Heart right ventricle (tissue), 16 donors: ENCODE measurements at regions not wholly inside any gene's neighbourhood (a gene's known extent, or its start where the extent isn't known, plus 50 kb on each side); places are given as distances from the start of the nearest gene placed in this dataset.

Experiments
- ATAC-seq, 8 donors: fragments of 200-7000 bp; cut with Tn5 transposase; one replicate each; pipeline ENCODE4 v1.9.1; 2020; ENCODE audit warnings: mild to moderate bottlenecking in 8 of 8, moderate library complexity in 8 of 8, moderate number of reproducible peaks in 1 of 8
- DNase-seq, 2 donors: peaks; one replicate each; pipeline ENCODE4 v3.0.0-alpha.2; 2020
- H3K27ac ChIP-seq, 10 donors: fragments of 200-600 bp; sonication (generic) in 2 of 10; one replicate each; pipeline versions ENCODE4 v1.5.0 to v1.8.0; 2020 to 2022; ENCODE audit warnings: mild to moderate bottlenecking in 3 of 10
- H3K27me3 ChIP-seq, 7 donors: fragments of 200-600 bp; one replicate each; pipeline ENCODE4 v1.8.0; 2021 to 2022; ENCODE audit warnings: mild to moderate bottlenecking in 2 of 7
- H3K36me3 ChIP-seq, 9 donors: fragments of 200-600 bp; sonication (generic) in 1 of 9; one replicate each; pipeline versions ENCODE4 v1.5.0 to v1.8.0; 2020 to 2022; ENCODE audit warnings: mild to moderate bottlenecking in 2 of 9
- H3K4me1 ChIP-seq, 9 donors: fragments of 200-600 bp; sonication (generic) in 1 of 9; one replicate each; pipeline versions ENCODE4 v1.5.0 to v1.8.0; 2020 to 2022; ENCODE audit warnings: mild to moderate bottlenecking in 4 of 9
- H3K4me3 ChIP-seq, 10 donors: fragments of 200-600 bp; sonication (generic) in 2 of 10; one replicate each; pipeline versions ENCODE4 v1.5.0 to v1.8.0; 2020 to 2022; ENCODE audit warnings: mild to moderate bottlenecking in 7 of 10, moderate library complexity in 2 of 10
- H3K9me3 ChIP-seq, 11 donors: fragments of 200-600 bp in 10 of 11; sonication (generic) in 2 of 11; one replicate each; pipeline versions ENCODE4 v1.5.0 to v1.8.0; 2013 to 2022; ENCODE audit warnings: mild to moderate bottlenecking in 2 of 11, control low read depth in 1 of 11, moderate library complexity in 1 of 11
- CTCF ChIP-seq, 9 donors: fragments of 200-600 bp; sonication (generic) in 2 of 9; IDR thresholded peaks; one replicate each; pipeline versions ENCODE4 v1.5.0 to v1.8.0; 2021 to 2022; ENCODE audit warnings: antibody characterized with exemption in 9 of 9, mild to moderate bottlenecking in 5 of 9, moderate library complexity in 1 of 9
- WGBS, 2 donors: extraction: QIAGEN DNeasy Blood & Tissue Kit; methylation state at CpG; one replicate each; pipeline ENCODE4 v1.1.7; 2013; ENCODE audit warnings: inconsistent platforms in 1 of 2; 5-methylcytosine and 5-hydroxymethylcytosine counted together
- intact Hi-C, 10 donors: fragments of 100-400 bp; cut with DNase I; formaldehyde crosslinking; loops; one replicate each; pipeline versions ENCODE4 v1.11.1 to v1.14.2; 2022
- donor health status: Arrhythmogenic right ventricular cardiomyopathy.
- donor health status: ischemic (EF 13 %, LVEDD 7.1; RV severe dilation, severe dysfunction).
- donor health status: healthy with polysubstance abuse.
- donor health status: DM: no; HTN: yes; CAD: no.
- donor health status: DM: no; HTN: no; CAD: no.
- donor health status: ischemic (EF 25% LVEDD 6.9; RV normal size, moderate dysfunction).
- donor health status: ischemic (EF 25% LVEDD 5.7; RV mildly dilated, moderate dysfunction).
- donor health status: healthy.
- donor health status: DM: yes; HTN: yes; CAD: no.
- donor health status: Ischemic cardiomyopathy.
- donor health status: ischemic (EF 35%, LVEDD 5.7; RV mildly dilated, moderate dysfunction).
- donor health status: nonischemic (EF 11% LVEDD 7.7; RV severe dilation, severe dysfunction).
- donor health status: DM: yes; HTN: yes; CAD: no.
- donor health status: PGD.
- donor health status: ischemic (EF 29% LVEDD 5.4; RV normal size, mild dysfunction).
- donor health status: nonischemic (EF 23%, LVEDD 6.1; RV moderate dilation, normal function).

- H3K4me3 ChIP-seq, result no peak overlapping the region
- intact Hi-C loops, result no loop called here
- peaks cover 0 to 4% (median 0%) of the 10 kb centered on the region in 11 donors for H3K9me3 ChIP-seq
- H3K27me3 ChIP-seq, result no peaks in the 10 kb centered on the region
- no peaks in the 10 kb centered on the region for H3K4me1 ChIP-seq
- H3K27ac ChIP-seq, result no peak overlapping the region
- WGBS, 2 donors, result 76 to 80% methylated on average over 4 of the region's 4 CpGs
- no peaks in the 10 kb centered on the region for H3K36me3 ChIP-seq
- DNase-seq (no peak), ATAC-seq (no peak)
- TF ChIP-seq CTCF (IDR thresholded peaks at IDR 0.05), result no peak
Measured at GRCh38 chr2:146591908-146592307, 1252.9 kb upstream of the ACVR2A start.

GRCh38 chr2:146587291-146587713 lies 1257.5 kb upstream of the ACVR2A start:
- 96% methylated on average over 38 of the region's 38 CpGs for WGBS, 2 donors
- H3K4me1 ChIP-seq, result no peaks in the 10 kb centered on the region
- DNase-seq, result no peak
- no peak for TF ChIP-seq CTCF (IDR thresholded peaks at IDR 0.05)
- no peak overlapping the region for H3K4me3 ChIP-seq
- no peaks in the 10 kb centered on the region for H3K27me3 ChIP-seq
- intact Hi-C loops, result no loop called here
- no peaks in the 10 kb centered on the region for H3K36me3 ChIP-seq
- no peak for ATAC-seq
- H3K9me3 ChIP-seq, result peaks cover 0 to 4% (median 0%) of the 10 kb centered on the region in 11 donors
- H3K27ac ChIP-seq, result no peak overlapping the region

- Histone ChIP-seq H3K4me3 (no peak overlapping the region), H3K27ac (no peak overlapping the region), H3K27me3 (no peaks in the 10 kb centered on the region), H3K36me3 (no peaks in the 10 kb centered on the region), H3K4me1 (no peaks in the 10 kb centered on the region), H3K9me3 (peaks cover 0 to 4% (median 0%) of the 10 kb centered on the region in 11 donors)
- ATAC-seq (no peak), DNase-seq (no peak)
- intact Hi-C loops, result no loop called here
- WGBS, 2 donors, result 88 to 95% methylated on average over 2 of the region's 2 CpGs
- TF ChIP-seq CTCF (IDR thresholded peaks at IDR 0.05), result no peak
Measured at GRCh38 chr2:146584316-146584715, 1260.5 kb upstream of the ACVR2A start.

GRCh38 chr2:146579147-146579930 lies 1265.5 kb upstream of the ACVR2A start:
- DNase-seq (no peak), ATAC-seq (no peak)
- Histone ChIP-seq H3K27ac (no peak overlapping the region), H3K36me3 (no peaks in the 10 kb centered on the region), H3K4me1 (no peaks in the 10 kb centered on the region), H3K9me3 (no peaks in the 10 kb centered on the region), H3K4me3 (no peak overlapping the region), H3K27me3 (no peaks in the 10 kb centered on the region)
- no peak for TF ChIP-seq CTCF (IDR thresholded peaks at IDR 0.05)
- intact Hi-C loops, result no loop called here
- WGBS, 2 donors, result 62 to 81% methylated on average over 1 of the region's 1 CpG
